Tibial nerve (tissue), 3 donors: ENCODE measurements at regions not wholly inside any gene's neighbourhood (a gene's known extent, or its start where the extent isn't known, plus 50 kb on each side); places are given as distances from the start of the nearest gene placed in this dataset.

ENCODE experiments used
- POLR2A ChIP-seq, 2 donors: fragments of 450-650 bp; IDR thresholded peaks; one replicate each; pipeline ENCODE4 v1.6.1; 2017; ENCODE audit warnings: antibody characterized with exemption in 2 of 2, mild to moderate bottlenecking in 2 of 2, moderate library complexity in 2 of 2
- TF ChIP-seq, protein P1 (sequence below), 5 experiments: fragments of 200-600 bp in 3 of 5; fragments of 450-650 bp in 2 of 5; sonication (generic) in 3 of 5; IDR thresholded peaks; one replicate each; pipeline ENCODE4 v1.5.1; 2016 to 2019; ENCODE audit warnings: antibody characterized with exemption in 5 of 5, mild to moderate bottlenecking in 3 of 5, moderate library complexity in 2 of 5

- TF ChIP-seq POLR2A (IDR thresholded peaks at IDR 0.05), result no peak
- TF ChIP-seq, protein P1, sequence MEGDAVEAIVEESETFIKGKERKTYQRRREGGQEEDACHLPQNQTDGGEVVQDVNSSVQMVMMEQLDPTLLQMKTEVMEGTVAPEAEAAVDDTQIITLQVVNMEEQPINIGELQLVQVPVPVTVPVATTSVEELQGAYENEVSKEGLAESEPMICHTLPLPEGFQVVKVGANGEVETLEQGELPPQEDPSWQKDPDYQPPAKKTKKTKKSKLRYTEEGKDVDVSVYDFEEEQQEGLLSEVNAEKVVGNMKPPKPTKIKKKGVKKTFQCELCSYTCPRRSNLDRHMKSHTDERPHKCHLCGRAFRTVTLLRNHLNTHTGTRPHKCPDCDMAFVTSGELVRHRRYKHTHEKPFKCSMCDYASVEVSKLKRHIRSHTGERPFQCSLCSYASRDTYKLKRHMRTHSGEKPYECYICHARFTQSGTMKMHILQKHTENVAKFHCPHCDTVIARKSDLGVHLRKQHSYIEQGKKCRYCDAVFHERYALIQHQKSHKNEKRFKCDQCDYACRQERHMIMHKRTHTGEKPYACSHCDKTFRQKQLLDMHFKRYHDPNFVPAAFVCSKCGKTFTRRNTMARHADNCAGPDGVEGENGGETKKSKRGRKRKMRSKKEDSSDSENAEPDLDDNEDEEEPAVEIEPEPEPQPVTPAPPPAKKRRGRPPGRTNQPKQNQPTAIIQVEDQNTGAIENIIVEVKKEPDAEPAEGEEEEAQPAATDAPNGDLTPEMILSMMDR (IDR thresholded peaks at IDR 0.05), result no peak
Observed at GRCh38 chr4:104345598-104346242, 149.0 kb downstream of the CXXC4 start.
